IMR-90 (cell line): ENCODE measurements at regions not wholly inside any gene's neighbourhood (a gene's known extent, or its start where the extent isn't known, plus 50 kb on each side); places are given as distances from the start of the nearest gene placed in this dataset.

Source experiments
- BHLHE40 ChIP-seq: fragments of 150-350 bp; IDR thresholded peaks from 2 replicates; pipeline ENCODE4 v1.6.1; 2016; ENCODE audit warnings: mild to moderate bottlenecking, low read depth, low read length
- CEBPB ChIP-seq: IDR thresholded peaks from 2 replicates; pipeline ENCODE4 v1.6.1; 2012; ENCODE audit warnings: low read depth, low read length, improper control_type of control experiment
- FOS ChIP-seq: fragments of 150-350 bp; IDR thresholded peaks from 2 replicates; pipeline ENCODE4 v1.6.1; 2016; ENCODE audit warnings: low read depth, low read length
- MAFK ChIP-seq: IDR thresholded peaks from 2 replicates; pipeline ENCODE4 v1.6.1; 2012; ENCODE audit warnings: low read depth, low read length, improper control_type of control experiment
- MAZ ChIP-seq: IDR thresholded peaks from 2 replicates; pipeline ENCODE4 v1.6.1; 2012; ENCODE audit warnings: low read depth, mild to moderate bottlenecking, low read length, improper control_type of control experiment, moderate library complexity, borderline replicate concordance
- MXI1 ChIP-seq: IDR thresholded peaks from 2 replicates; pipeline ENCODE4 v1.6.1; 2012; ENCODE audit warnings: low read depth, mild to moderate bottlenecking, low read length, moderate library complexity, borderline replicate concordance
- POLR2A ChIP-seq: IDR thresholded peaks from 2 replicates; pipeline ENCODE4 v1.6.1; 2012; ENCODE audit warnings: mild to moderate bottlenecking, low read depth, low read length
- RAD21 ChIP-seq: IDR thresholded peaks from 2 replicates; pipeline ENCODE4 v1.6.1; 2012; ENCODE audit warnings: low read length, improper control_type of control experiment
- RFX5 ChIP-seq: IDR thresholded peaks from 2 replicates; pipeline ENCODE4 v1.8.0; 2012; ENCODE audit warnings: low read depth, mild to moderate bottlenecking, low read length, moderate library complexity
- SMC3 ChIP-seq: fragments of 150-350 bp; IDR thresholded peaks from 2 replicates; pipeline ENCODE4 v1.6.1; 2016; ENCODE audit warnings: low read depth, mild to moderate bottlenecking, antibody characterized with exemption, low read length, moderate library complexity
- TF ChIP-seq, protein P1 (sequence below): conservative IDR thresholded peaks from 2 replicates; pipeline ENCODE4 v1.5.1; 2012; ENCODE audit warnings: mild to moderate bottlenecking, low read depth, low read length, improper control_type of control experiment
- TF ChIP-seq, protein P2 (sequence below): fragments of 150-350 bp; IDR thresholded peaks from 2 replicates; pipeline ENCODE4 v1.6.1; 2016; ENCODE audit warnings: low read depth, mild to moderate bottlenecking, low read length, moderate library complexity, borderline replicate concordance
- TF ChIP-seq, protein P3 (sequence below): fragments of 150-350 bp; IDR thresholded peaks from 2 replicates; pipeline ENCODE4 v1.6.1; 2017; ENCODE audit warnings: mild to moderate bottlenecking, antibody characterized with exemption, low read length, low read depth

DNA sequence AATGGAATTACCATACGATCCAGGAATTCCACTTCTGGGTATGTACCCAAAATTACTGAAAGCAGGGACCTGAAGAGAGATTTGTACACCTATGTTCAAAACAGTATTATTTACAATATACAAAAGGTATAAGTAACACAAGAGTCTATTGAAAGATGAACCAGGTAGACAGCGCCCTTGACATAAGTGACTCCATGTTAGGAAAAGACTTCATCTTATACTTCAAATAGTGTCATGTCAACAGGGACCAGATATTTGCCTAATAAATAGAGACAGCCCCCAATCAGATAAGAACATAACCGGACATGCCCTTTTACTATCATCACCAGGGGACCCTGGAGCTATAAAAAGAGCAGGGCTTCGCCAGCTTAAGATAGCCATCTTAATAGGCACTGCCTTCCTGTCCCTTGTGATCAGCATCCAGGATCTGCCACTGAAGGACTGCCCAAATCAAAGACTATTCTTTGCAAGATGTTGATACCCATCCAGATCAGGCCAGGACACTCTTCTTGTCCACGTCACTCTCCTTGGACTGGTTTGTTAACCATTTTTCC, 309.0 kb upstream of the SULF2 start:
- TF ChIP-seq, protein P1, sequence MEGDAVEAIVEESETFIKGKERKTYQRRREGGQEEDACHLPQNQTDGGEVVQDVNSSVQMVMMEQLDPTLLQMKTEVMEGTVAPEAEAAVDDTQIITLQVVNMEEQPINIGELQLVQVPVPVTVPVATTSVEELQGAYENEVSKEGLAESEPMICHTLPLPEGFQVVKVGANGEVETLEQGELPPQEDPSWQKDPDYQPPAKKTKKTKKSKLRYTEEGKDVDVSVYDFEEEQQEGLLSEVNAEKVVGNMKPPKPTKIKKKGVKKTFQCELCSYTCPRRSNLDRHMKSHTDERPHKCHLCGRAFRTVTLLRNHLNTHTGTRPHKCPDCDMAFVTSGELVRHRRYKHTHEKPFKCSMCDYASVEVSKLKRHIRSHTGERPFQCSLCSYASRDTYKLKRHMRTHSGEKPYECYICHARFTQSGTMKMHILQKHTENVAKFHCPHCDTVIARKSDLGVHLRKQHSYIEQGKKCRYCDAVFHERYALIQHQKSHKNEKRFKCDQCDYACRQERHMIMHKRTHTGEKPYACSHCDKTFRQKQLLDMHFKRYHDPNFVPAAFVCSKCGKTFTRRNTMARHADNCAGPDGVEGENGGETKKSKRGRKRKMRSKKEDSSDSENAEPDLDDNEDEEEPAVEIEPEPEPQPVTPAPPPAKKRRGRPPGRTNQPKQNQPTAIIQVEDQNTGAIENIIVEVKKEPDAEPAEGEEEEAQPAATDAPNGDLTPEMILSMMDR: no peak
- TF ChIP-seq BHLHE40: no peak
- TF ChIP-seq CEBPB: no peak
- TF ChIP-seq, protein P2, sequence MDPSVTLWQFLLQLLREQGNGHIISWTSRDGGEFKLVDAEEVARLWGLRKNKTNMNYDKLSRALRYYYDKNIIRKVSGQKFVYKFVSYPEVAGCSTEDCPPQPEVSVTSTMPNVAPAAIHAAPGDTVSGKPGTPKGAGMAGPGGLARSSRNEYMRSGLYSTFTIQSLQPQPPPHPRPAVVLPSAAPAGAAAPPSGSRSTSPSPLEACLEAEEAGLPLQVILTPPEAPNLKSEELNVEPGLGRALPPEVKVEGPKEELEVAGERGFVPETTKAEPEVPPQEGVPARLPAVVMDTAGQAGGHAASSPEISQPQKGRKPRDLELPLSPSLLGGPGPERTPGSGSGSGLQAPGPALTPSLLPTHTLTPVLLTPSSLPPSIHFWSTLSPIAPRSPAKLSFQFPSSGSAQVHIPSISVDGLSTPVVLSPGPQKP: no peak
- TF ChIP-seq POLR2A: no peak
- TF ChIP-seq FOS: no peak
- TF ChIP-seq SMC3: no peak
- no peak for TF ChIP-seq MAZ
- no peak for TF ChIP-seq MAFK
- no peak for TF ChIP-seq MXI1
- TF ChIP-seq RAD21: no peak
- TF ChIP-seq RFX5: no peak
- TF ChIP-seq, protein P3, sequence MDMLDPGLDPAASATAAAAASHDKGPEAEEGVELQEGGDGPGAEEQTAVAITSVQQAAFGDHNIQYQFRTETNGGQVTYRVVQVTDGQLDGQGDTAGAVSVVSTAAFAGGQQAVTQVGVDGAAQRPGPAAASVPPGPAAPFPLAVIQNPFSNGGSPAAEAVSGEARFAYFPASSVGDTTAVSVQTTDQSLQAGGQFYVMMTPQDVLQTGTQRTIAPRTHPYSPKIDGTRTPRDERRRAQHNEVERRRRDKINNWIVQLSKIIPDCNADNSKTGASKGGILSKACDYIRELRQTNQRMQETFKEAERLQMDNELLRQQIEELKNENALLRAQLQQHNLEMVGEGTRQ: no peak
